GM23248 (cell line): ENCODE measurements at regions not wholly inside any gene's neighbourhood (a gene's known extent, or its start where the extent isn't known, plus 50 kb on each side); places are given as distances from the start of the nearest gene placed in this dataset.

Source experiments
- DNase-seq: peaks from one replicate; pipeline ENCODE4 v3.0.0-alpha.2; 2015
- H2AFZ ChIP-seq: fragments of 200-600 bp; sonication (generic); 2 replicates; pipeline ENCODE4 v1.6.1; 2016; ENCODE audit warnings: antibody characterized with exemption
- H3F3A ChIP-seq: fragments of 200-600 bp; sonication (generic); 2 replicates; pipeline ENCODE4 v1.6.1; 2016; ENCODE audit warnings: mild to moderate bottlenecking, antibody characterized with exemption, mixed run types; ENCODE audit not compliant: insufficient read depth
- H3K27ac ChIP-seq: fragments of 200-600 bp; sonication (generic); 2 replicates; pipeline ENCODE4 v1.5.1; 2016; ENCODE audit warnings: mild to moderate bottlenecking
- H3K27me3 ChIP-seq: fragments of 200-600 bp; sonication (generic); replicated peaks from 2 replicates; pipeline ENCODE4 v1.6.1; 2016; ENCODE audit warnings: mild to moderate bottlenecking; ENCODE audit not compliant: insufficient read depth
- H3K36me3 ChIP-seq: fragments of 200-600 bp; sonication (generic); 2 replicates; pipeline ENCODE4 v1.6.1; 2016; ENCODE audit warnings: low read depth, mild to moderate bottlenecking
- H3K4me1 ChIP-seq: fragments of 200-600 bp; sonication (generic); 2 replicates; pipeline ENCODE4 v1.6.1; 2016; ENCODE audit warnings: mild to moderate bottlenecking; ENCODE audit not compliant: insufficient read depth
- H3K4me2 ChIP-seq: fragments of 200-600 bp; sonication (generic); one replicate; pipeline ENCODE4 v1.6.1; 2016; ENCODE audit warnings: mild to moderate bottlenecking; ENCODE audit not compliant: unreplicated experiment
- H3K4me3 ChIP-seq: fragments of 200-600 bp; sonication (generic); 2 replicates; pipeline ENCODE4 v1.5.1; 2016; ENCODE audit warnings: mild to moderate bottlenecking
- H3K79me2 ChIP-seq: fragments of 200-600 bp; sonication (generic); 2 replicates; pipeline ENCODE4 v1.6.1; 2016; ENCODE audit warnings: mild to moderate bottlenecking; ENCODE audit not compliant: insufficient read depth
- H3K9ac ChIP-seq: fragments of 200-600 bp; sonication (generic); 2 replicates; pipeline ENCODE4 v1.6.1; 2016; ENCODE audit warnings: mild to moderate bottlenecking
- H3K9me2 ChIP-seq: fragments of 200-600 bp; sonication (generic); 2 replicates; pipeline ENCODE4 v1.6.1; 2016; ENCODE audit warnings: mixed run types, mild to moderate bottlenecking, moderate library complexity; ENCODE audit not compliant: insufficient read depth
- H3K9me3 ChIP-seq: fragments of 200-600 bp; sonication (generic); one replicate; pipeline ENCODE4 v1.6.1; 2017; ENCODE audit warnings: low read depth
- H4K20me1 ChIP-seq: fragments of 200-600 bp; sonication (generic); 2 replicates; pipeline ENCODE4 v1.6.0; 2016; ENCODE audit not compliant: insufficient read depth
- EZH2 ChIP-seq: fragments of 200-600 bp; sonication (generic); IDR thresholded peaks from 2 replicates; pipeline ENCODE4 v1.6.1; 2018; ENCODE audit warnings: antibody characterized with exemption, mild to moderate bottlenecking; ENCODE audit not compliant: insufficient read depth, poor library complexity, severe bottlenecking
- EZH2phosphoT487 ChIP-seq: fragments of 200-600 bp; sonication (generic); IDR thresholded peaks from 2 replicates; pipeline ENCODE4 v1.6.1; 2018; ENCODE audit warnings: antibody characterized with exemption, moderate library complexity, mild to moderate bottlenecking, low read depth; ENCODE audit not compliant: insufficient read depth
- WGBS, 2 experiments: methylation state at CpG; one replicate each; pipeline ENCODE4 v1.1.6; 2015 to 2017; ENCODE audit warnings: low lambda C conversion rate in 2 of 2, low coverage in 1 of 2; ENCODE audit errors: missing lambda C conversion rate in 2 of 2; 5-methylcytosine and 5-hydroxymethylcytosine counted together
- in situ Hi-C: fragments of 300-500 bp; cut with MboI; formaldehyde crosslinking; loops from 2 replicates; pipeline ENCODE4 v1.15.0; 2020

- no peaks in the 10 kb centered on the region for H3K9me3 ChIP-seq
- DNase-seq = peak; percentile 74
These were observed 377.0 kb upstream of the TNRC6C start for GRCh38 chr17:77581480-77581879.

GRCh38 chr17:77585142-77585860 is 373.2 kb upstream of the TNRC6C start:
- WGBS, 2 experiments = 46 to 50% methylated on average over 9 of the region's 9 CpGs
- no peaks in the 10 kb centered on the region for H4K20me1 ChIP-seq
- H3K4me1 ChIP-seq = no peaks in the 10 kb centered on the region
- no peaks in the 10 kb centered on the region for H3F3A ChIP-seq
- no peaks in the 10 kb centered on the region for H3K9me2 ChIP-seq
- peaks cover 14% of the 10 kb centered on the region for H3K27me3 ChIP-seq
- H3K27ac ChIP-seq = no peak overlapping the region
- H3K79me2 ChIP-seq = no peaks in the 10 kb centered on the region
- DNase-seq = no peak
- H3K36me3 ChIP-seq = no peaks in the 10 kb centered on the region
- H3K9ac ChIP-seq = no peak overlapping the region
- no peak overlapping the region for H2AFZ ChIP-seq
- no peak overlapping the region for H3K4me3 ChIP-seq
- in situ Hi-C loops = no loop called here
- TF ChIP-seq EZH2 (no peak), EZH2phosphoT487 (no peak)
- H3K9me3 ChIP-seq = no peaks in the 10 kb centered on the region
- no peak overlapping the region for H3K4me2 ChIP-seq

More at GRCh38 chr17:77581480-77581879, 377.0 kb upstream of the TNRC6C start:
- no peak for TF ChIP-seq EZH2
- TF ChIP-seq EZH2phosphoT487 = no peak
- Histone ChIP-seq H3K9me2 (no peaks in the 10 kb centered on the region), H2AFZ (no peak overlapping the region), H3K79me2 (no peaks in the 10 kb centered on the region), H3K4me1 (no peaks in the 10 kb centered on the region), H3K36me3 (no peaks in the 10 kb centered on the region), H3K4me2 (no peak overlapping the region), H3K27me3 (peaks cover 23% of the 10 kb centered on the region), H3K4me3 (no peak overlapping the region), H4K20me1 (no peaks in the 10 kb centered on the region), H3K27ac (no peak overlapping the region), H3F3A (no peaks in the 10 kb centered on the region), H3K9ac (no peak overlapping the region)
- WGBS, 2 experiments = 37 to 46% methylated on average over 2 of the region's 2 CpGs
- in situ Hi-C loops = no loop called here

- Histone ChIP-seq H3K9me3 (no peaks in the 10 kb centered on the region), H3K4me1 (no peaks in the 10 kb centered on the region), H3K27me3 (peaks cover 52% of the 10 kb centered on the region), H3K4me3 (no peak overlapping the region), H2AFZ (no peak overlapping the region), H3K4me2 (no peak overlapping the region), H3K36me3 (no peaks in the 10 kb centered on the region), H3K9me2 (no peaks in the 10 kb centered on the region), H3K79me2 (no peaks in the 10 kb centered on the region), H3K27ac (no peak overlapping the region), H4K20me1 (no peaks in the 10 kb centered on the region), H3K9ac (no peak overlapping the region), H3F3A (no peaks in the 10 kb centered on the region)
- DNase-seq = no peak
- WGBS, 2 experiments = 67 to 69% methylated on average over 15 to 16 of the region's 16 CpGs
- in situ Hi-C loops = no loop called here
- TF ChIP-seq EZH2phosphoT487 (no peak), EZH2 (no peak)
These were observed 367.4 kb upstream of the TNRC6C start for GRCh38 chr17:77590951-77591735.

- H3F3A ChIP-seq = no peaks in the 10 kb centered on the region
- DNase-seq = no peak
- H3K9ac ChIP-seq = no peak overlapping the region
- in situ Hi-C loops = no loop called here
- no peaks in the 10 kb centered on the region for H3K79me2 ChIP-seq
- TF ChIP-seq EZH2 (no peak), EZH2phosphoT487 (no peak)
- H2AFZ ChIP-seq = no peak overlapping the region
- H3K9me3 ChIP-seq = no peaks in the 10 kb centered on the region
- no peaks in the 10 kb centered on the region for H3K4me1 ChIP-seq
- no peak overlapping the region for H3K4me2 ChIP-seq
- no peaks in the 10 kb centered on the region for H3K9me2 ChIP-seq
- WGBS, 2 experiments = 65 to 67% methylated on average over 13 of the region's 13 CpGs
- no peaks in the 10 kb centered on the region for H4K20me1 ChIP-seq
- H3K4me3 ChIP-seq = no peak overlapping the region
- H3K27ac ChIP-seq = no peak overlapping the region
- peaks cover 51% of the 10 kb centered on the region for H3K27me3 ChIP-seq
- no peaks in the 10 kb centered on the region for H3K36me3 ChIP-seq
These were observed 366.2 kb upstream of the TNRC6C start for GRCh38 chr17:77592106-77592865.
